Effector memory CD4-positive, alpha-beta T cell (primary cell): ENCODE measurements at regions not wholly inside any gene's neighbourhood (a gene's known extent, or its start where the extent isn't known, plus 50 kb on each side); places are given as distances from the start of the nearest gene placed in this dataset.

Experiments used
- DNase-seq, 3 donors: peaks; one replicate each; pipeline ENCODE4 v3.0.0-alpha.2; 2020
- H3K27ac ChIP-seq: 2 replicates; pipeline ENCODE4 v1.7.0; 2013; ENCODE audit warnings: mild to moderate bottlenecking, low read length, moderate library complexity; ENCODE audit not compliant: insufficient read depth, poor library complexity, severe bottlenecking
- H3K27me3 ChIP-seq: replicated peaks from 2 replicates; pipeline ENCODE4 v1.7.0; 2013; ENCODE audit warnings: mild to moderate bottlenecking, low read length; ENCODE audit not compliant: insufficient read depth, control insufficient read depth, poor library complexity, severe bottlenecking
- H3K36me3 ChIP-seq: 2 replicates; pipeline ENCODE4 v1.7.0; 2013; ENCODE audit warnings: mild to moderate bottlenecking, low read length, moderate library complexity; ENCODE audit not compliant: control insufficient read depth, insufficient read depth
- H3K4me1 ChIP-seq: 2 replicates; pipeline ENCODE4 v1.7.0; 2013; ENCODE audit warnings: low read length, mild to moderate bottlenecking; ENCODE audit not compliant: control insufficient read depth, insufficient read depth, poor library complexity, severe bottlenecking
- H3K4me3 ChIP-seq: 2 replicates; pipeline ENCODE4 v1.7.0; 2013; ENCODE audit warnings: low read length, low read depth, mild to moderate bottlenecking; ENCODE audit not compliant: insufficient read depth, poor library complexity, severe bottlenecking
- H3K9me3 ChIP-seq: 2 replicates; pipeline ENCODE4 v1.7.0; 2013; ENCODE audit warnings: mild to moderate bottlenecking, low read length, moderate library complexity; ENCODE audit not compliant: control insufficient read depth

DNA sequence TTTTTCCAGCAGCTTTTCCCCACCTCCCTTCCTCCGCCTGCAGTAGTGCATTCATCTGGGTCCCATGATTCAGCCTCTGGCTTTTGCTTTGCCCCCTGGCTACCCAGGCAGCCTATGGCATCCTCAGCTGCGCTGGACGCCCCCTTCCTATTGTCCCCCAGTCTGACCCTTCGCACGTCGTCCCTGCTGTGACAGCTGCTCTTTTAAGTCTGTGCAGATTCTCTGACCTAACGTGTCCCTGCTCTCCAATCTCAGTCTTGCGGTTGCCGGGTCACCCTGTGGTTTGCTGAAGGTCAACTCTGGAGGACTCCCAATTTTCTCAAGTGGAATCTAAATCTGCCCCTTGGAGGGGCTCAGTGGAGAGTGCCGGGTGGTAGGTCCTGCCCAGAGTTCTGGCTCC lies 294.3 kb downstream of the CDC5L start:
- Histone ChIP-seq H3K27ac (no peak overlapping the region), H3K9me3 (no peaks in the 10 kb centered on the region), H3K4me1 (no peaks in the 10 kb centered on the region), H3K36me3 (no peaks in the 10 kb centered on the region), H3K4me3 (no peak overlapping the region), H3K27me3 (no peaks in the 10 kb centered on the region)
- DNase-seq, result no peak

DNA sequence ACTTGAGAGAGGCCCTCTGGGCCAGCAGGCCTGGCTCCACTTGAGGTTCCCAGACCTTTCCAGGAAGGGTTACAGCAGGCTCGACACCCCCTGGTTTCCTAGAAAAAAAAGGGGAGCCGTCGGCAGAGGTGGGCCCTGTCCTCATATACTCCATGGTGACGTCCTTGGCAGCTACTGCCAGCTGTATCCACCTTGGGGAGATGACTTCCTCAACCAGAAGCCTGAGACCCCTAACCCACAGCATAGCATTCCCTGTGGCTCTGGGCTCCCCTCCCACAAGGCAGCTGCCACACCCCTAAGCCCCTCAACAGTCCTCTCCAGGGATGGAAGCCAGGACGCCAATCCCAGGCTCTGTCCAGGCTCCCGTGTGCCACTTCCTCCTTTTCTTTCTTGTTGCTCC lies 294.8 kb downstream of the CDC5L start:
- Histone ChIP-seq H3K4me3 (no peak overlapping the region), H3K27ac (no peak overlapping the region), H3K9me3 (no peaks in the 10 kb centered on the region), H3K36me3 (no peaks in the 10 kb centered on the region), H3K4me1 (no peaks in the 10 kb centered on the region), H3K27me3 (no peaks in the 10 kb centered on the region)
- no peak for DNase-seq

DNA sequence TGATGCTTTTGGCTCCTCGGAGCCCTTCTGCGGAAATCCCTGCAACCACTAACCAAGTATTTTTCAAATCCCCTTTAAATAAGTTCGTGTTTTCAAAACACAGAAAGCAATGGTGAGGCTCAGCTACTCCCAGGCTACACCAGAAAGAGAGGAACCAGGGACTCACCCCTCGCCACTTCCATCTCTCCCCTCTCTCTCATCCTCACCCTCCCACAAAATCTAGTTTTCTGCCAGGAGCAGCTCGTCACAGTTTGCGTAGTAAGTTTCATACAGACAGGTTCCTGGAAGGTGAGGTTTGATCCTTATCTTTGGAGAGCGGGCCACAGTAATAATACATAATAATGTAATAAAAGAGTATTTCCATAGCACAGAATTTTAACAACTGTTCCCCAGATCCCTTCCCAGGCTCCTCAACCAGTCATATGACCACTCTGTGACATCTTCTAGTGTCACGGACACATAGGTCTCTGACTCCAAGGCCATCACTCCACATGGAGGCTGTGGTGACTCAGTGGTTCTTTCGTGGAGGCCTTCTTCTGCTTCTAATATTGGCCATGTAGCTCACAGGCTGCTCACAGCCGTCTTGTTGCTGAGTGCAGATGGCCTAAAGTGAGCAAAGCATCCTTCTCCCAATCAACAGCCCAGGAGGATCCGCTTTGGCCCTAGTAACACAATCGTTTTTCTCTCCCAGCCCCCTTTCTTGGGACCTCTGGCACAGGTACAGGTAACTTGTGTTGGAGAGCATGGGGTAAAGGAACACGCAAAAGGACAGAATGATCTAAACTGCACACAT lies 295.7 kb downstream of the CDC5L start:
- H3K9me3 ChIP-seq, result no peaks in the 10 kb centered on the region
- H3K4me1 ChIP-seq, result no peaks in the 10 kb centered on the region
- no peaks in the 10 kb centered on the region for H3K36me3 ChIP-seq
- no peak overlapping the region for H3K27ac ChIP-seq
- no peak for DNase-seq
- H3K4me3 ChIP-seq, result no peak overlapping the region
- no peaks in the 10 kb centered on the region for H3K27me3 ChIP-seq

DNA sequence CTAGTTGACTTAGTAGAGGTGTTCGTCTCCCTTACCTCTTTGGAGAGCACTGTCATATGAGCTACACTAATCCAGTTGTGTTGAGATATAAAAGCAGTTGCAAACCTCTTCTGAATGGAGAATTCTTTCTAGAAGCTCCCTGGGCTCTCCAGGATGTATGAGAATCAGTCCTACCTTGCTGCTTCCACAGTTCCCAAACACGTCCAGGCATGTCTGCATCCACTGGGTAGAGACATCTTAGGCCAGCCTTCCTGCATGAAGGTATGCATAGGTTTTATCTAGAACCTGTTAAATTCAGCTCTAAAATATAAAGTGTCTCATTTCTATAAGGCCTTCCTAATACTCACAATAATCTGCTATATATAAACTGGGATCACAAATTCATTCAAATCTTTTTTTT lies 297.7 kb downstream of the CDC5L start:
- Histone ChIP-seq H3K9me3 (no peaks in the 10 kb centered on the region), H3K27me3 (no peaks in the 10 kb centered on the region), H3K4me1 (no peaks in the 10 kb centered on the region), H3K36me3 (no peaks in the 10 kb centered on the region), H3K4me3 (no peak overlapping the region), H3K27ac (no peak overlapping the region)
- DNase-seq, result no peak

DNA sequence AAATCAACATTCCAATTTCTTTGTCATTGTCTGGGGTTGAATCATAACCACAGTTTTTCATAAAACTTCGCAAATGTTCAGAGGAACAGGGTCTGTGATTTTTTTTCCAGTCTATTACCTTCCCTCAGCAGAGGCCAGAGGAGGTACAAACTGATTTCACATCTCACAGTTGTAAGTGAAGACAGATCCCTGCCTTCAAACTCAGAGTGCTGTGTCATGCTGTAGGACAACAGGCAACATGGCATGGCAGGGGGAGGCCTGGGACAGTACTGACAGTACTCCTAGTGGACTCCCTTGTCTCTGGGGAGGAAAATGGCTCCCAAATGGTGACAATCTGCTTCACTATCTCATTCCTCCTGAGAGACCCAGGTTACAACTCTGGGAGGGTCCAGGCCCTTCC lies 308.6 kb downstream of the CDC5L start:
- no peak for DNase-seq
- no peaks in the 10 kb centered on the region for H3K27me3 ChIP-seq
- no peak overlapping the region for H3K27ac ChIP-seq
- H3K36me3 ChIP-seq, result no peaks in the 10 kb centered on the region
- no peak overlapping the region for H3K4me3 ChIP-seq
- no peaks in the 10 kb centered on the region for H3K4me1 ChIP-seq
- H3K9me3 ChIP-seq, result no peaks in the 10 kb centered on the region

DNA sequence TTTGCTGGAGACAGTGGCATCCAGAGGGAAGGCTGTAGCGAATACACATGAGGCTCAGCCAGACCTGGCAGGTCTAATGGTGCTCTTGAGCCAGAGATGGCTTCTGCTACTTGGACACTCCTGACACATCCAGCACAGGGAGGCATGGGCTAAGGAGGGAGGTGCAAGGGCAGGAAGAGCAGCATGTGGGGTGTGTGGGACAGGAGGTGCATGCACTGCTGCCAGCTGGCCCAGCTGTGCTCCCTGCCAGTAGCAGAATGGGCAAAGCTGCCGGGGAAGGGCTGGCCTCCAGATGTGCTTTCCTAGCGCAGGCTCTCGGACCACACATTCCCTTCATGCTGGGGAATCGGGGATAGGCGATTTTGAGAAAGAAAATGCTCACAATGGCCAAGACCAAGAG lies 309.2 kb downstream of the CDC5L start:
- Histone ChIP-seq H3K9me3 (no peaks in the 10 kb centered on the region), H3K27ac (no peak overlapping the region), H3K36me3 (no peaks in the 10 kb centered on the region), H3K27me3 (no peaks in the 10 kb centered on the region), H3K4me3 (no peak overlapping the region), H3K4me1 (no peaks in the 10 kb centered on the region)
- DNase-seq, result no peak

DNA sequence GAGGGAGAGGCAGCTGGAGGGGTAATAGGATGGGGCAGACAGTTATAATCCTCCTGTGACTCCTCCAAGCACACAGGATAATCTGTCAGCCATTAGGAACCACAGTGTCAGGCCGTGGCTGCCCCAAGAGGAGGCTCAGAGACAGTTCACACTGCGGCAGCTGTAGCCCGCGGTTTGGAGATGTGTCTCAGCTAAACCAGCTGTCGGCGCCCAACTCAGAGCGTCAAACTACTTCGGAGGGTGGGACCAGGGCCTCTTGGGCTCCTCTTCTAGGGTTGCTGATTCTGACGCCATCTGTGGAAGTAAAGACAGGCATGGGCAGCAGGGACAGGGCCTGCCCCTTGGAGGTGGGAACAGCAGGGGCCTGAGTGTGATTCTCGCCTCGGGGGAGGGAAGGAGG lies 309.8 kb downstream of the CDC5L start:
- DNase-seq, result no peak

DNA sequence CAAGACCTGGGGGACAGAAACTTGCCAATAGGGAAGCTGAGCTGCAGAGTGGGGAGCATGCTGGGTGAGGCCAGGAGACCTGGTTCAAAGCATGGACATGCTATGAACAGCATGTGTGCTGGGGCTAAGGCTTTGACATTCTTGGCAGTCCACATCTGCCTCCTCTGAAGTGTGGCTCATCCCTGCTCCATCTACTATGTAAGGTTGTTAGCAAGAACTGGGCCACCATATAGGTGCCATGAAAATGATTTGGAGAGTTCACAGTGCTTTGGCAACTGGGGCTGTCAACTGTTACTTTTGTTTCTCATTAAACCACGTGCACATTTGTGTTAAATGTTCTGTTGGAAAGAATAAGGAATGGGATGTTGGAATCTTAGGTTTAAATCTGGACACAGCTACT lies 311.1 kb downstream of the CDC5L start:
- Histone ChIP-seq H3K9me3 (no peaks in the 10 kb centered on the region), H3K27ac (no peak overlapping the region), H3K4me3 (no peak overlapping the region), H3K27me3 (no peaks in the 10 kb centered on the region), H3K4me1 (no peaks in the 10 kb centered on the region), H3K36me3 (no peaks in the 10 kb centered on the region)
- DNase-seq, result no peak

More for the DNA sequence above, 309.8 kb downstream of the CDC5L start:
- Histone ChIP-seq H3K4me3 (no peak overlapping the region), H3K36me3 (no peaks in the 10 kb centered on the region), H3K4me1 (no peaks in the 10 kb centered on the region), H3K27me3 (no peaks in the 10 kb centered on the region), H3K9me3 (no peaks in the 10 kb centered on the region), H3K27ac (no peak overlapping the region)

GRCh38 chr6:44699082-44699481 lies 311.6 kb downstream of the CDC5L start:
- H3K27ac ChIP-seq, result no peak overlapping the region
- no peaks in the 10 kb centered on the region for H3K36me3 ChIP-seq
- H3K4me3 ChIP-seq, result no peak overlapping the region
- no peaks in the 10 kb centered on the region for H3K4me1 ChIP-seq
- no peaks in the 10 kb centered on the region for H3K9me3 ChIP-seq
- H3K27me3 ChIP-seq, result no peaks in the 10 kb centered on the region
- no peak for DNase-seq

- DNase-seq, result no peak
- Histone ChIP-seq H3K4me3 (no peak overlapping the region), H3K4me1 (no peaks in the 10 kb centered on the region), H3K36me3 (no peaks in the 10 kb centered on the region), H3K27me3 (no peaks in the 10 kb centered on the region), H3K9me3 (no peaks in the 10 kb centered on the region), H3K27ac (no peak overlapping the region)
Measured at GRCh38 chr6:44699851-44700250, 312.3 kb downstream of the CDC5L start.
